ENCODE measurements at regions not wholly inside any gene's neighbourhood (a gene's known extent, or its start where the extent isn't known, plus 50 kb on each side); places are given as distances from the start of the nearest gene placed in this dataset.
"Not testable (repeated sequence)": the region's sequence is repeated elsewhere in the genome, so short reads cannot be mapped to it uniquely, and the experiment has no call there.

- DNase-seq, result no peak
These were observed 468.8 kb downstream of the EPM2A start for GRCh38 chr6:145266432-145267075.

GRCh38 chr6:145267076-145267867 lies 468.0 kb downstream of the EPM2A start:
- no peak for DNase-seq

- no peak for DNase-seq
These were observed 464.9 kb downstream of the EPM2A start for GRCh38 chr6:145270464-145270863.

GRCh38 chr6:145271040-145271439 lies 464.3 kb downstream of the EPM2A start:
- no peak for DNase-seq

GRCh38 chr6:145271577-145271976 lies 463.7 kb downstream of the EPM2A start:
- DNase-seq, result no peak

GRCh38 chr6:145272246-145272645 lies 463.1 kb downstream of the EPM2A start:
- DNase-seq, result no peak

GRCh38 chr6:145273136-145273535 lies 462.2 kb downstream of the EPM2A start:
- DNase-seq, result no peak

GRCh38 chr6:145274083-145274482 lies 461.2 kb downstream of the EPM2A start:
- no peak for DNase-seq

- no peak for DNase-seq
These were observed 460.3 kb downstream of the EPM2A start for GRCh38 chr6:145275019-145275418.

GRCh38 chr6:145275787-145276186 lies 459.5 kb downstream of the EPM2A start:
- DNase-seq, result no peak

- DNase-seq, result no peak
These were observed 458.6 kb downstream of the EPM2A start for GRCh38 chr6:145276756-145277155.

- no peak for DNase-seq
These were observed 457.8 kb downstream of the EPM2A start for GRCh38 chr6:145277358-145278086.

- no peak for DNase-seq
These were observed 457.0 kb downstream of the EPM2A start for GRCh38 chr6:145278163-145278807.

GRCh38 chr6:145279551-145279950 lies 455.8 kb downstream of the EPM2A start:
- DNase-seq, result no peak

- no peak for DNase-seq
These were observed 455.3 kb downstream of the EPM2A start for GRCh38 chr6:145279993-145280392.

GRCh38 chr6:145283209-145283608 lies 452.1 kb downstream of the EPM2A start:
- DNase-seq, result not testable (repeated sequence)

GRCh38 chr6:145283856-145284255 lies 451.5 kb downstream of the EPM2A start:
- DNase-seq, result no peak

- no peak for DNase-seq
These were observed 448.4 kb downstream of the EPM2A start for GRCh38 chr6:145286916-145287315.

- no peak for DNase-seq
These were observed 445.7 kb downstream of the EPM2A start for GRCh38 chr6:145289573-145289972.

- no peak for DNase-seq
These were observed 445.2 kb downstream of the EPM2A start for GRCh38 chr6:145290122-145290521.

GRCh38 chr6:145292066-145292465 lies 443.3 kb downstream of the EPM2A start:
- DNase-seq, result no peak

- no peak for DNase-seq
These were observed 440.4 kb downstream of the EPM2A start for GRCh38 chr6:145294942-145295341.

- no peak for DNase-seq
These were observed 439.6 kb downstream of the EPM2A start for GRCh38 chr6:145295746-145296145.

Measured in activated gamma-delta T cell treated with Interleukin-2 at 50 U/mL for 16 hours (primary cell).